HepG2 (cell line): ENCODE measurements at regions not wholly inside any gene's neighbourhood (a gene's known extent, or its start where the extent isn't known, plus 50 kb on each side); places are given as distances from the start of the nearest gene placed in this dataset.

Experiments used
- ATAC-seq: fragments of 200-7000 bp; cut with Tn5 transposase; 3 replicates; pipeline ENCODE4 v1.9.1; 2020; ENCODE audit warnings: mild to moderate bottlenecking, moderate library complexity
- BruUV-seq: library from RNA; stranded (reverse); fragments of 400-500 nt; replicated peaks from 2 replicates; lab custom pipeline; 2021; lab: Mats Ljungman, UMichigan
- CTCF ChIA-PET: fragments of 300-600 bp; formaldehyde crosslinking; extraction: SDS; loops from one replicate; lab custom pipeline; 2021; ENCODE audit warnings: low total read pairs, inconsistent platforms, low intra/inter-chr PET ratio; lab: Yijun Ruan, JAX
- POLR2A ChIA-PET: fragments of 350-600 bp; sonication (Branson Sonifier 250); formaldehyde crosslinking; loops from one replicate; lab custom pipeline; 2020; ENCODE audit warnings: antibody characterized with exemption, inconsistent platforms; lab: Yijun Ruan, JAX
- DNase-seq: peaks from one replicate; pipeline ENCODE4 v3.0.0-alpha.2; 2015; ENCODE audit warnings: low spot score
- FAIRE-seq: peaks from 3 replicates; lab custom pipeline; 2011; peaks lifted over from hg19 to GRCh38; lab: Jason Lieb, UNC
- H2AFZ ChIP-seq: one replicate; pipeline ENCODE4 v1.6.1; 2011; ENCODE audit warnings: low read length, inconsistent platforms
- H3K27ac ChIP-seq: fragments of 300-600 bp; 3 replicates; pipeline ENCODE4 v1.8.0; 2011; ENCODE audit warnings: mixed run types, mild to moderate bottlenecking, mixed read lengths, low read length, inconsistent platforms; ENCODE audit not compliant: insufficient read depth; ENCODE audit errors: extremely low read length
- H3K27me3 ChIP-seq, 2 experiments: fragments of 200-600 bp in 1 of 2; 2 replicates in 1 of 2; 3 replicates in 1 of 2; pipeline versions ENCODE4 v1.6.0 to v1.8.0; 2011; ENCODE audit warnings: low read length in 2 of 2, mild to moderate bottlenecking in 2 of 2, moderate library complexity in 2 of 2, inconsistent platforms in 1 of 2; ENCODE audit not compliant: insufficient read depth in 2 of 2, control insufficient read depth in 1 of 2
- H3K36me3 ChIP-seq, 2 experiments: fragments of 200-600 bp in 1 of 2; replicated peaks in 1 of 2; 2 replicates in 1 of 2; 3 replicates in 1 of 2; pipeline versions ENCODE4 v1.5.1 to v1.8.0; 2011; ENCODE audit warnings: low read length in 2 of 2, inconsistent platforms in 1 of 2; ENCODE audit not compliant: insufficient read depth in 2 of 2, control insufficient read depth in 1 of 2
- H3K4me1 ChIP-seq: 2 replicates; pipeline ENCODE4 v1.5.1; 2012; ENCODE audit warnings: low read length, inconsistent platforms; ENCODE audit not compliant: insufficient read depth
- H3K4me2 ChIP-seq: 2 replicates; pipeline ENCODE4 v1.6.0; 2011; ENCODE audit warnings: low read depth, low read length, inconsistent platforms
- H3K4me3 ChIP-seq, 3 experiments: fragments of 200-600 bp in 1 of 3; sonication (generic), shearing (Covaris generic) in 1 of 3; replicated peaks in 1 of 3; 2 replicates each; pipeline ENCODE4 v1.5.1; 2011 to 2016; ENCODE audit warnings: low read length in 3 of 3, inconsistent platforms in 2 of 3, low read depth in 2 of 3, mild to moderate bottlenecking in 2 of 3, control low read depth in 1 of 3, mixed read lengths in 1 of 3; ENCODE audit not compliant: insufficient read depth in 1 of 3
- H3K79me2 ChIP-seq: one replicate; pipeline ENCODE4 v1.6.1; 2011; ENCODE audit warnings: low read length, inconsistent platforms; ENCODE audit not compliant: insufficient read depth
- H3K9ac ChIP-seq: 2 replicates; pipeline ENCODE4 v1.6.0; 2011; ENCODE audit warnings: mild to moderate bottlenecking, low read depth, low read length, inconsistent platforms; ENCODE audit not compliant: insufficient read depth
- H3K9me3 ChIP-seq: 2 replicates; pipeline ENCODE4 v1.5.1; 2012; ENCODE audit warnings: mild to moderate bottlenecking, low read length
- H4K20me1 ChIP-seq: 2 replicates; pipeline ENCODE4 v1.6.0; 2011; ENCODE audit warnings: inconsistent platforms, mild to moderate bottlenecking, low read length, moderate library complexity; ENCODE audit not compliant: insufficient read depth
- E2F1 ChIP-seq: sonication (generic); formaldehyde crosslinking; IDR thresholded peaks from 2 replicates; pipeline ENCODE4 v1.5.0; 2020; ENCODE audit warnings: missing genetic modification reagents
- FOXK1 ChIP-seq: sonication (generic); formaldehyde crosslinking; IDR thresholded peaks from 2 replicates; pipeline ENCODE4 v1.4.0; 2020; ENCODE audit warnings: low read depth, missing genetic modification reagents, borderline replicate concordance
- PAXIP1 ChIP-seq: sonication (generic); formaldehyde crosslinking; conservative IDR thresholded peaks from 2 replicates; pipeline ENCODE4 v1.4.0; 2020; ENCODE audit warnings: mild to moderate bottlenecking, missing genetic modification reagents, moderate library complexity
- PHF8 ChIP-seq: sonication (generic); formaldehyde crosslinking; IDR thresholded peaks from 2 replicates; pipeline ENCODE4 v1.5.0; 2020; ENCODE audit warnings: missing genetic modification reagents
- TBX3 ChIP-seq: fragments of 450-650 bp; IDR thresholded peaks from 2 replicates; pipeline ENCODE4 v1.6.1; 2017; ENCODE audit warnings: antibody characterized with exemption, mild to moderate bottlenecking, inconsistent platforms, borderline replicate concordance
- ZMYM3 ChIP-seq: sonication (generic); formaldehyde crosslinking; IDR thresholded peaks from 2 replicates; pipeline ENCODE4 v1.5.1; 2020; ENCODE audit warnings: mild to moderate bottlenecking, missing genetic modification reagents
- ZNF407 ChIP-seq: sonication (generic); formaldehyde crosslinking; IDR thresholded peaks from one replicate; pipeline ENCODE4 v1.5.1; 2020; ENCODE audit warnings: mild to moderate bottlenecking, missing genetic modification reagents; ENCODE audit errors: not compliant biosample characterization
- ZNF496 ChIP-seq: sonication (generic); formaldehyde crosslinking; IDR thresholded peaks from 2 replicates; pipeline ENCODE4 v1.8.1; 2023; ENCODE audit warnings: mild to moderate bottlenecking, moderate library complexity, missing genetic modification reagents; ENCODE audit not compliant: insufficient replicate concordance
- ZUFSP ChIP-seq: sonication (generic); formaldehyde crosslinking; IDR thresholded peaks from 2 replicates; pipeline ENCODE4 v1.9.0; 2021; ENCODE audit warnings: missing genetic modification reagents, mild to moderate bottlenecking, borderline replicate concordance
- WGBS: methylation state at CpG from one replicate; pipeline ENCODE4 v1.1.6; 2017; ENCODE audit warnings: low lambda C conversion rate; 5-methylcytosine and 5-hydroxymethylcytosine counted together
- in situ Hi-C: cut with HindIII; loops from 2 replicates; pipeline ENCODE4 v1.10.0; 2017; ENCODE audit warnings: low pct_unique_long_range_greater_than_20kb; ENCODE audit not compliant: extremely low pct_ligation_motif_present
- intact Hi-C: fragments of 100-400 bp; cut with micrococcal nuclease; formaldehyde crosslinking; loops from one replicate; pipeline ENCODE4 v1.10.0; 2022; ENCODE audit not compliant: unreplicated experiment

GRCh38 chr11:25615069-25615468, 716.9 kb upstream of the ANO3 start:
- H3K4me3 ChIP-seq, result no peak overlapping the region
- DNase-seq (no peak), ATAC-seq (no peak), FAIRE-seq (no peak)
- no peak overlapping the region for H2AFZ ChIP-seq
- no peak overlapping the region for H3K9ac ChIP-seq
- no peaks in the 10 kb centered on the region for H3K79me2 ChIP-seq
- intact Hi-C loops, result no loop called here
- H3K4me1 ChIP-seq, result no peaks in the 10 kb centered on the region
- peaks cover 32% of the 10 kb centered on the region for H3K9me3 ChIP-seq
- H3K27ac ChIP-seq, result no peak overlapping the region
- POLR2A ChIA-PET, result interaction anchor here (0.5 kb wide), 1 partner anchor 120 kb away, joined by 3 read pairs; no protein-coding TSS in a partner anchor
- H3K27me3 ChIP-seq, result no peaks in the 10 kb centered on the region
- CTCF ChIA-PET, result no interaction called here
- in situ Hi-C loops, result no loop called here
- 31% methylated on average over 2 of the region's 2 CpGs for WGBS
- H3K36me3 ChIP-seq, result no peaks in the 10 kb centered on the region
- H4K20me1 ChIP-seq, result no peaks in the 10 kb centered on the region
- H3K4me2 ChIP-seq, result no peak overlapping the region
- BruUV-seq, result no TSS peak
- TF ChIP-seq PAXIP1 (no peak), PHF8 (no peak), ZUFSP (CRISPR knock-in tag) (no peak), ZNF407 (no peak), ZNF496 (no peak), ZMYM3 (CRISPR knock-in tag) (no peak), TBX3 (no peak), FOXK1 (no peak), E2F1 (CRISPR knock-in tag) (no peak)
